HG03565 (cell line): ENCODE measurements at regions not wholly inside any gene's neighbourhood (a gene's known extent, or its start where the extent isn't known, plus 50 kb on each side); places are given as distances from the start of the nearest gene placed in this dataset.
"Not testable (repeated sequence)": the region's sequence is repeated elsewhere in the genome, so short reads cannot be mapped to it uniquely, and the experiment has no call there.

ENCODE experiments used
- ATAC-seq: cut with Tn5 transposase; IDR thresholded peaks from one replicate; pipeline ENCODE4 v1.9.1; 2021; ENCODE audit warnings: mild to moderate bottlenecking, moderate library complexity; ENCODE audit not compliant: unreplicated experiment

- ATAC-seq, result no peak
These were observed 167.9 kb downstream of the INHBB start for GRCh38 chr2:120513776-120514357.

GRCh38 chr2:120514521-120514920 lies 168.6 kb downstream of the INHBB start:
- no peak for ATAC-seq

GRCh38 chr2:120515066-120515758 lies 169.3 kb downstream of the INHBB start:
- ATAC-seq, result not testable (repeated sequence)

- no peak for ATAC-seq
These were observed 170.1 kb downstream of the INHBB start for GRCh38 chr2:120515759-120516678.

GRCh38 chr2:120516679-120517314 lies 170.9 kb downstream of the INHBB start:
- no peak for ATAC-seq

GRCh38 chr2:120517751-120518469 lies 172.0 kb downstream of the INHBB start:
- ATAC-seq, result no peak

- no peak for ATAC-seq
These were observed 172.9 kb downstream of the INHBB start for GRCh38 chr2:120518819-120519218.

- no peak for ATAC-seq
These were observed 173.5 kb downstream of the INHBB start for GRCh38 chr2:120519469-120519868.

- ATAC-seq, result no peak
These were observed 174.5 kb downstream of the INHBB start for GRCh38 chr2:120520454-120520853.

- no peak for ATAC-seq
These were observed 175.3 kb downstream of the INHBB start for GRCh38 chr2:120520929-120521912.

- ATAC-seq, result no peak
These were observed 176.3 kb downstream of the INHBB start for GRCh38 chr2:120522151-120522751.

- no peak for ATAC-seq
These were observed 177.8 kb downstream of the INHBB start for GRCh38 chr2:120523766-120524165.

- no peak for ATAC-seq
These were observed 178.2 kb downstream of the INHBB start for GRCh38 chr2:120524174-120524573.

- ATAC-seq, result no peak
These were observed 179.4 kb downstream of the INHBB start for GRCh38 chr2:120525056-120526046.

- no peak for ATAC-seq
These were observed 180.2 kb downstream of the INHBB start for GRCh38 chr2:120526047-120526562.

- no peak for ATAC-seq
These were observed 181.3 kb downstream of the INHBB start for GRCh38 chr2:120526997-120527945.
